H1 (cell line): ENCODE measurements at regions not wholly inside any gene's neighbourhood (a gene's known extent, or its start where the extent isn't known, plus 50 kb on each side); places are given as distances from the start of the nearest gene placed in this dataset.

Experiments
- ATF3 ChIP-seq: IDR thresholded peaks from 2 replicates; pipeline ENCODE4 v1.6.1; 2011; ENCODE audit warnings: low read depth, mild to moderate bottlenecking, low read length; ENCODE audit not compliant: insufficient read depth
- CEBPB ChIP-seq: IDR thresholded peaks from 2 replicates; pipeline ENCODE4 v1.6.1; 2012; ENCODE audit warnings: low read depth, low read length
- CTCF ChIP-seq, 3 experiments: IDR thresholded peaks; 1 replicate in 2 of 3; 2 replicates in 1 of 3; pipeline versions ENCODE4 v1.5.1 to v1.6.1; 2011; ENCODE audit warnings: low read length in 3 of 3, mild to moderate bottlenecking in 3 of 3, inconsistent platforms in 2 of 3, low read depth in 1 of 3, moderate library complexity in 1 of 3; ENCODE audit not compliant: insufficient read depth in 1 of 3; ENCODE audit errors: control extremely low read depth in 1 of 3
- E2F6 ChIP-seq: IDR thresholded peaks from 2 replicates; pipeline ENCODE4 v1.6.1; 2012; ENCODE audit warnings: inconsistent platforms
- EP300 ChIP-seq, 2 experiments: IDR thresholded peaks; 1 replicate in 1 of 2; 2 replicates in 1 of 2; pipeline ENCODE4 v1.6.1; 2011 to 2012; ENCODE audit warnings: low read depth in 2 of 2, low read length in 2 of 2, mild to moderate bottlenecking in 2 of 2, borderline replicate concordance in 1 of 2, inconsistent platforms in 1 of 2, moderate library complexity in 1 of 2
- EZH2 ChIP-seq: fragments of 200-600 bp; sonication (generic); IDR thresholded peaks from 2 replicates; pipeline ENCODE4 v1.7.1; 2012; ENCODE audit warnings: low read depth, mild to moderate bottlenecking, moderate library complexity, low read length, inconsistent platforms; ENCODE audit not compliant: severe bottlenecking
- MAX ChIP-seq: IDR thresholded peaks from 2 replicates; pipeline ENCODE4 v1.6.1; 2012; ENCODE audit warnings: inconsistent platforms
- POLR2A ChIP-seq, 2 experiments: IDR thresholded peaks; 1 replicate in 1 of 2; 2 replicates in 1 of 2; pipeline ENCODE4 v1.6.1; 2011; ENCODE audit warnings: low read depth in 2 of 2, low read length in 2 of 2, mild to moderate bottlenecking in 2 of 2; ENCODE audit errors: control extremely low read depth in 1 of 2
- POLR2AphosphoS5 ChIP-seq: IDR thresholded peaks from 2 replicates; pipeline ENCODE4 v1.6.1; 2011; ENCODE audit warnings: low read depth, low read length
- RAD21 ChIP-seq, 2 experiments: IDR thresholded peaks in 1 of 2; conservative IDR thresholded peaks in 1 of 2; 2 replicates each; pipeline ENCODE4 v1.6.1; 2011; ENCODE audit warnings: low read depth in 2 of 2, low read length in 2 of 2, improper control_type of control experiment in 1 of 2, inconsistent platforms in 1 of 2, mild to moderate bottlenecking in 1 of 2, moderate library complexity in 1 of 2
- RFX5 ChIP-seq: IDR thresholded peaks from 2 replicates; pipeline ENCODE4 v1.6.1; 2011; ENCODE audit warnings: low read depth, low read length, improper control_type of control experiment, borderline replicate concordance
- SIN3A ChIP-seq, 2 experiments: IDR thresholded peaks in 1 of 2; conservative IDR thresholded peaks in 1 of 2; 2 replicates each; pipeline ENCODE4 v1.6.1; 2011 to 2012; ENCODE audit warnings: low read length in 2 of 2, improper control_type of control experiment in 1 of 2, low read depth in 1 of 2, mild to moderate bottlenecking in 1 of 2
- SP2 ChIP-seq: IDR thresholded peaks from 2 replicates; pipeline ENCODE4 v1.6.1; 2012; ENCODE audit warnings: mild to moderate bottlenecking, low read length, inconsistent platforms
- YY1 ChIP-seq: IDR thresholded peaks from 2 replicates; pipeline ENCODE4 v1.6.1; 2011; ENCODE audit warnings: low read depth, mild to moderate bottlenecking, low read length

- no peak for TF ChIP-seq YY1
- no peak for TF ChIP-seq RFX5
- no peak for TF ChIP-seq POLR2A (IDR thresholded peaks at IDR 0.05; ENCODE audit: control extremely low read depth in 1 of 2, low read depth in 2 of 2, low read length in 2 of 2)
- TF ChIP-seq CTCF (IDR thresholded peaks at IDR 0.05; ENCODE audit: control extremely low read depth in 1 of 3, insufficient read depth in 1 of 3, low read depth in 1 of 3, low read length in 3 of 3), result no peak
- no peak for TF ChIP-seq ATF3
- no peak for TF ChIP-seq SIN3A (conservative IDR thresholded peaks at IDR 0.05 in 1 of 2, IDR thresholded peaks at IDR 0.05 in 1 of 2; ENCODE audit: low read depth in 1 of 2, low read length in 2 of 2)
- TF ChIP-seq RAD21 (IDR thresholded peaks at IDR 0.05 in 1 of 2, conservative IDR thresholded peaks at IDR 0.05 in 1 of 2; ENCODE audit: low read depth in 2 of 2, low read length in 2 of 2), result no peak
- TF ChIP-seq EZH2, result no peak
- no peak for TF ChIP-seq POLR2AphosphoS5
- no peak for TF ChIP-seq SP2
- no peak for TF ChIP-seq E2F6
- no peak for TF ChIP-seq MAX
- no peak for TF ChIP-seq EP300 (IDR thresholded peaks at IDR 0.05; ENCODE audit: borderline replicate concordance in 1 of 2, low read depth in 2 of 2, low read length in 2 of 2)
- TF ChIP-seq CEBPB, result no peak
Measured at GRCh38 chr11:130672911-130673310, 224.5 kb downstream of the ADAMTS15 start.
